NCI-H2171 treated with DMSO at 0.1 percent for 48 hours (cell line): ENCODE measurements at regions not wholly inside any gene's neighbourhood (a gene's known extent, or its start where the extent isn't known, plus 50 kb on each side); places are given as distances from the start of the nearest gene placed in this dataset.

ENCODE experiments used
- DNase-seq: peaks from one replicate; lab custom pipeline; 2025; lab: John Stamatoyannopoulos, UW

DNA sequence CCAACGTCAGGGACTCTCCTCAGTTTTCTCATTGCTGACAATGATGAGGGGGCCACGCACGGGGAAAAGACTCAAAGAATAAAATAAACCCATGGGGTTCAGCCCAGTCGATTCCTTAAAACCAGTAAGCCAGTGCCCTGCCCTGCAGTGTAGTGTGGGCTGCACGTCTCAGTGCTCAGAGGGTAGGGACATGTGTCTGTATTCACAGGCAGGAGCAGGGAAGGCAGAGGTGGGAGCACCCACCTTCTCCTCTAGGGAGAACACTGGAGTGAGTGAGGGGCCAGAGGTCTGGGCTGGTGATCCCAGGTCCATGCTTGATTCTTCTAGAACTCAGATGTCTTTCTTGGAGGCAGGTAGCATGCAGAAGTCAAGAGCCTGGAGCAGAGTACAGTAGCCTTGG, 303.6 kb downstream of the MATN1 start:
- DNase-seq: no peak

DNA sequence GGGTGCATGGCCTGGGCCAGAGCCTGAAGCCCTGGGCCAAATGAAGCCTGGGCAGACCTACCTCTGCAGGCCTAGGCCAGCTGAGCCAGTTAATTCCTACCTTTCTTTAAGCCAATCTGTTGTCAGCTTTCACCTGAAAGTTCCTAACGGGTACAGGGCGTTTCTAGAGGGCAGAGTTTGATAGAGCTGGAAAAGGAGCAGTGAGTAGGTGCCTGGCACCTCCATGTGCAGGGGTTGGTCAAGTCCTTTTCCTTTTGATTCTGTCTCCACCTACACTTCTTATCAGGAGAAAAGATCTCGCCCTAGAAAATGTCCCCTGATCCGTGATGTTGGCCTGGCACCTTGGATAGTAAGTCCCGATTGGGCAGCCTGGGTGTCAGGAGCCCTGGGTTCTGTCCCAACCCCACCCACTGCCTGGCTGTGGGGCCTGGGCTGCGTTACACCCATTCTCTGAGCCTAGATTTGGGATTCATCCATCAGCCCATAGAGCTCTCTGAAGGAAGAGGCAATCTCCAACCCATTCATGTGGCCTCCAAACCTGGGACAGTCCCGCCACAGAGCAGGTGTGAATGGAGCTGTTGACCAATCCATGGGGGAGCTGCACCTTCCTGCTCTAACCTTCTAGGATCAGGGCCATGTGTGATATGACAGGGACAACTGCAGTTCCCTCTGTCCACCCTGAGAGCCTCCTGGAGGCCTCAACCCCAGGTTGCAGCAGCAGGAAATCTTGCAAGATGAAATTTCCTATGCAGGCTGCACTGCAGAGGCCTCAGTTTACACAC, 304.3 kb downstream of the MATN1 start:
- DNase-seq: no peak

GRCh38 chr1:30418061-30418938, 305.1 kb downstream of the MATN1 start:
- no peak for DNase-seq

- no peak for DNase-seq
Measured at GRCh38 chr1:30417701-30418046, 305.7 kb downstream of the MATN1 start.

- DNase-seq: no peak
Measured at GRCh38 chr1:30417001-30417700, 306.2 kb downstream of the MATN1 start.

- DNase-seq: no peak
Measured at GRCh38 chr1:30416221-30416820, 307.1 kb downstream of the MATN1 start.

DNA sequence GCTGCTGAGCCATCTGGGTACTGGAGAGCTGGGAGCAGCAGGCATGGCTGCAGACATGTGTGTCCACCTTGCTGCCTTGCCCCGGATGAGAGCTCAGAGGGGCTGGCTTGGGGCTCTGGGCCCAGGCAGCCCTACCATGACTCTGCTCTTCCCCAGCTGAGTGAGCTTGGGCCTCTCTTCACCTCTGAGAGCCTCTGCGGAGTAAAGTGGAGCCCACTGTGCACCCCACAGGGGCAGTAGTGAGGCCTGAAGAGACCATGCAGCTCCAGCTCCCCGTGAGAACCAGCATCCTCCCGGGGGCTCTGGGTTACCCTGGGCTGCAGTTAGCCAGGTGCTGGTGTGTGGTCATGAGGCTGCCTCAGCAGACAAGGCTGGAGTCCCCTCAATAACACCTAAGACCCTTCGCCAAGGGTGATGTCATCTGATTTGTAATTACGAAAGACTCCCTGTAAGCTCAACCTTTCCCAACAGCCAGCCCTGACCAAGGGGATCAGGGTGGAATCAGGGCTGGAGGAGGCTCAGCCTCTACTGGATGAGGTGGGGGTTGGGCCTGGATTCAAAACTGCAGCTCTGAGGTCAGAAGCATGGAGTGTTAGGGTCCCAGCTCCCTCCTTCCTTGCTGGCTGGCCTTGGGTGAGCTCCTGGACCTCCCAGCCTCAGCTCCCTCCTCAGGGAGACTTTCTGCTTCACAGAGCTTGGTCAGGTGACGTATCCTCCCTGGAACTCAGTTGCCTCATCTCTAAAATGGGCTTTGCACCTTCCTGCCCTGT, 308.0 kb downstream of the MATN1 start:
- no peak for DNase-seq

DNA sequence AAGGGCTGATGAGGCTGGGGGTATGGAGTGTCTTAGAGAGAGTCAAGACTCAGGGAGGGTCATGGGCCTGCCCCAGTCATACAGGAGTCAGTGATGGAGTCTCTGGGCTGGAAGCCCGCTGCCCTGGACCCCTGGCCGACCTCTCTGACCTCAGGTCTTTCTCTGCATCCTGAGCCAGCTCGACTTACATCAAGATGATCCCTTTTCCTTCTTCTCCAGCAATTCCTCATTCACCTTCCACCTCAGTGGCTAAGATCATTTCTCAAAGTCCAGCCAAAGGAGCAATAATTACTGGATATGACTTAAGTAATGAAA, 308.6 kb downstream of the MATN1 start:
- DNase-seq: no peak

DNA sequence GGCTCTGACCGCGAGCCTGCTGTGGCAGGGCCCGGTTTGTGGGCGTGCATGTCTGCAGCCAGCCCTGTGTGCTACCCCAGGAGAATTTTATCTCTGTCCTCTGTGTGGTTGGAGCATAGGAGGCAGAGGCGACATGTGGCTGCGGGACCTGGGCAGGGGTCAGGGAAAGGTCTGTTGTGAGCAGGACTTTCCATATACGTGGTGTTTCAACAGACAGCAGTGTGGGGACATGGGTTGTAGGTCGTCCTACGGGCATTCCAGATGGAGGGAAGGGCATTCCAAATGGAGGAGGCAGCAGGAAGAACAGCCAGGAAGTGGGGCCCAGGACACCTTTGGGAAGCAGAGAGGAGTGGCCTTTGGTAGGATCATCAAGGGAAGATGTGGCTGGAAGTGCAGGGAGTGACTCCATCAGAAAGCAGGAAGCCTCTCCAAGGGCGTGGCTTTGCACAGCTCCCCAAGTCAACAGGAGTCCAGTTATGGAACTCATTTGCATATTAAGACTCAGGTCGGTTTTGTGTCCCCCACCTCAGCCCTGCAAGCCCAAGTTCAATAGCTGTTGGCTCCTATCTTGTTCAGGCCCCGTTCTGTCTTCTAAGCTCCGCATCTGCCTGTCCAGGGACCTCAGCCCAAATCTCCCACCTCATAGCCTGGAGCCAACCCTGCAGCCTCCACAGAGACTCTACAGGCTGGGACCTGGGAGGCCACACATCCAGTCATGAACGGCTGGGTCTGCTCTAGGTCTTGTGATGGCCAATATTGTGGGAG, 309.1 kb downstream of the MATN1 start:
- DNase-seq: no peak

DNA sequence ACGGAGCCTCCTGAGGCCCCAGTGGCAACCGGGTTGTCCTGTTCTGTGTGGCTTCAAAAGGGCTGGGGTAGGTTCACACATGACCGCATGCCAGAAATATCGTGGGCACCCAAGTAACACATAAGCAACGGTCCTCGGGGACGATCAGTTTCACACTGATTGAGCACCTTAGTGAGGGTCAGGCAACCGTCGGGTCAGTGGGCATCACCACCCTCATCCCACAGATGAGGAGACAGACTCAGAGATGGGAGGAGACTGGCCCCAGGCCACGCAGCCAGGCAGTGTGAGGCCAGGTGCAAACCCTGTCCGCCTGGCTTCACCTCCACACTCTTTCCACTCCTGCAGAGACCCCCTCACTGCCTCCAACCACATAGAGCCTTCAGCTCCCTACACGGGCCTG, 309.8 kb downstream of the MATN1 start:
- DNase-seq: no peak

DNA sequence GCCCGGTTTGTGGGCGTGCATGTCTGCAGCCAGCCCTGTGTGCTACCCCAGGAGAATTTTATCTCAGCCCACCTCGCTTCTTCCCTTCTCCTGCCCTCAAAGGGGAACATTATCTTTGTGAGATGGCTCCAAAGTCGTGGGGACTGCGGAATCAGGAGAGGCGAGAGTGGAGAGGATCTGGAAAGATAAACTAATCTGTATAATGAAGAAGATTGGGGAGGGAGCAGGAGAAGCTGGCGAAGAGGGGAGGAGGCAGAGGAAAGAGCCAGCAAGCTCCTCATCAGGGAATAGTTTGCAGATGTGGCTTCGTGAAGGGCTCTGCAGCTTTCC, 310.3 kb downstream of the MATN1 start:
- DNase-seq: no peak

DNA sequence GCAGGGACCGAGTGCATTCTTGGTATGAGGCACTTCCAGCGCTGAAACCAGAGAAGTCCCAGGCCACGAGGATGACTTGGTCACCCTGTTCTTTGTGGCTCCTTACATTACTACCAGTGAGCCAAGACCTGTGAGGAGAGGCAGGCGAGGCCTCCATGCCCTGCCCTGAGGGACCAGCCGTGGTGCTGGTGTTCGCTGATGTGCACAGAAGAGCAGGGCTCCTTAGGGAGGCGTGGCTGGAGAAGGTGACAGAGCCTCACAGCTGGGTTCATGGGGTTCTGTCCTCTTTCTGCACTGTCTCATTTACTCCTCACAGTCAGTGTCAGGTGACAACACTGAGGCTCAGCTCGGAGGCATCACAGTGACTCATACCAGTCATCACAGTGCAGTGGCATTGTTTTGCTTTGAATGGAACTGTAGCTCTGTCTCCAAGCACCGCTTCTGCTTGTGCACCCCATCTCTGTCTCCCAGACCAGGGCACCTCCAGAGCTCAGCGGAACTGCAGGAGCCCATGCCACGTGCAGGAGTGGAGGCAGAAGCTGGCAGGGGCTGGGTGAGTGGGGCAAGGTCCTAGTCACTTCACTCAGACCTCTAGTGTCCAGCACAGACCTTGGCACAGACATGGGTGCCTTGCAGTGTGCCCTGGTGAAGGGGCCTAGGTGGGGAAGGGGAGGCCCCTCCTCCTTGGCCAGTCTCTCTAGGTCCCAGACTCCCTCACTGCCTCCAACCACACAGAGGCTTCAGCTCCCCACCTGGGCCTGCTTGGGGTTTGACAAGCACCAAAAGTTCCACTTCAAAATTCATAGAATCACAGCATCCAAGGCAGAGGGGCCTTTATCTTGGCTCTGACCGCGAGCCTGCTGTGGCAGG, 310.9 kb downstream of the MATN1 start:
- no peak for DNase-seq

DNA sequence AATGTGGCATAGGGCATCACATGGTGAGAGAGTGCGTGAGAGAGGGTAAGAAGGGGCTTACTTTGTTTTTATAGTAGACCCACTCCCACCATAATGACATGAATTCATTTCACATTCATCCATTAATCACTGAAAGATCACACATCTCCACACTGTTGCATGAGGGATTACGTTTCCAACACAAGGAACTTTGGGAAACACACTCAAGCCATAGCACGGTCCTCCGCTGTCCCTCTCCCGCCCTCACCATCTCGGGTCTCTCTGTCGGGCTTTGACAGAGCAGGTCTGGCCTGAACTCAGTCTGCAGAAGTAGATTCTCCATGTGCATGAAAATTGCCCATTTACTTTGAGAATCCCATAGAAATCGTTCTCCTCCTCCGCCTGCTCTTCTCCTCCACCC, 312.2 kb downstream of the MATN1 start:
- DNase-seq: no peak

DNA sequence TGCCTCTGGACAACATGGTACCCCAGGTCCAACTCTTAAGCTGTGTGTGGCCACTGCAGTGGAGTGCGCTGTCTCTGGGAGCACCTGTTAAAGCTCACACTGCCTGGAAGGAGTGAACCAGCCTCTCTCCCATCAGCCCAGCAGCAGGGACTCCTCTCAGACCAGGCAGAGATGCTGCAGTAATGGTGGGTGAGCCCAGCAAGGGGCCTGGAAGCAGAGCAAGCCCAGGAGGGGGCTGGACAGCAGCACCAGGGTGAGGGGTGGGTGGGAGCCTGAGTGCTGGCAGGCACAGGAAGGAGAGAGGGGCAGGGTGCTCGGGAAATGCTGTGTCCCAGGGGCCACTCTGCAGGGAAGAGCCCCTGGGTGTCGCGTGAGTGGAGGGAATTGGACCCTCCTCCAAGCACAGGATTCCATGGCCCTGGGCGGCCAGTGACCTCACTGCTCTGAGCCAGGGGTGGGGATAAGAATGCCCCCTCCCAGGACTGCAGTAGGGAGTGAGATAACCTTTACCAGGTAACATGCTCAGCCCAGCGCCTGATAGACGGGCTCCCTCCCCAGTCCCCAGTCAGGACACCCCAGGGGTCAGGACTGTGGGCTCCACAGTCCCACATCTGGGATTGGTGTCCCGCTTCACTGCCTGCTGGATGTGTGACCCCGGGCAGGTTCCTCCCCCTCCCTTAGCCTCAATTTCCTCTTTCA, 313.1 kb downstream of the MATN1 start:
- no peak for DNase-seq

DNA sequence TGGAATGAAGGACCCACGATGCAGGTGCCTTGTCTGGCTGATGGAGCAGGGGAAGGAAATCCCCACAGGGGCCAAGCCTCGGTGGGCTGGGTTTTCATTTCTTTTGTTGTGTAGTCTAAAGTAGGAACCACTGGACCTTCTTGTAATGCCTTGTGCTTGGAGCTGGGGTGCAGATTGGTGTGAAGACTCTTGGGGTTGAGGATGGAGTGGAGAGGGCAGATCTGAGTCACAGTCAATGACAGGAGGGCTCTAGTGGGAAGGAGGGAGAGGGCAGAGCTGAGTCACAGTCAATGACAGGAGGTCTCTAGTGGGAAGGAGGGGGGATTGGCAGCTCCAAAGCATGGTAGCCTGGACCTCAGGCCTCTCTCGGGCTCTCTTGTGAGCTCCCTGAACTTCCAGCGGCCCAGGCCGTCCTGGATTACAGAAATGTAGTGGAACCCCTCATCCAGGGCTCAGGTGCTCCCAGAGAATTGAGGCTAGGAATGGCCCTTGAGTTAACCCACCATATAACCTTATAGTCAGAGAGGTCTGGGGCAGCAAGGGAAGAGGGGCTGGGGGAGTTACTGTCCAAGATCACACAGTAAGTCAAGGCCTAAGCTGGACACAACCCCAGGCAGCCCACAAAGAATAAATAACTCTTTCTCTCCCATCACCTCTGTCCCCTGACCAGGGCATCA, 313.8 kb downstream of the MATN1 start:
- no peak for DNase-seq

GRCh38 chr1:30407865-30408580, 315.4 kb downstream of the MATN1 start:
- DNase-seq: no peak

GRCh38 chr1:30406996-30407864, 316.2 kb downstream of the MATN1 start:
- DNase-seq: no peak
